HepG2 (cell line): ENCODE measurements at regions not wholly inside any gene's neighbourhood (a gene's known extent, or its start where the extent isn't known, plus 50 kb on each side); places are given as distances from the start of the nearest gene placed in this dataset.

ENCODE experiments used
- ATAC-seq: fragments of 200-7000 bp; cut with Tn5 transposase; 3 replicates; pipeline ENCODE4 v1.9.1; 2020; ENCODE audit warnings: mild to moderate bottlenecking, moderate library complexity
- BruUV-seq: library from RNA; stranded (reverse); fragments of 400-500 nt; replicated peaks from 2 replicates; lab custom pipeline; 2021; lab: Mats Ljungman, UMichigan
- CTCF ChIA-PET: fragments of 300-600 bp; formaldehyde crosslinking; extraction: SDS; loops from one replicate; lab custom pipeline; 2021; ENCODE audit warnings: low total read pairs, inconsistent platforms, low intra/inter-chr PET ratio; lab: Yijun Ruan, JAX
- POLR2A ChIA-PET: fragments of 350-600 bp; sonication (Branson Sonifier 250); formaldehyde crosslinking; loops from one replicate; lab custom pipeline; 2020; ENCODE audit warnings: antibody characterized with exemption, inconsistent platforms; lab: Yijun Ruan, JAX
- DNase-seq: peaks from one replicate; pipeline ENCODE4 v3.0.0-alpha.2; 2015; ENCODE audit warnings: low spot score
- FAIRE-seq: peaks from 3 replicates; lab custom pipeline; 2011; peaks lifted over from hg19 to GRCh38; lab: Jason Lieb, UNC
- H2AFZ ChIP-seq: one replicate; pipeline ENCODE4 v1.6.1; 2011; ENCODE audit warnings: low read length, inconsistent platforms
- H3K27ac ChIP-seq: fragments of 300-600 bp; 3 replicates; pipeline ENCODE4 v1.8.0; 2011; ENCODE audit warnings: mixed run types, mild to moderate bottlenecking, mixed read lengths, low read length, inconsistent platforms; ENCODE audit not compliant: insufficient read depth; ENCODE audit errors: extremely low read length
- H3K27me3 ChIP-seq, 2 experiments: fragments of 200-600 bp in 1 of 2; 2 replicates in 1 of 2; 3 replicates in 1 of 2; pipeline versions ENCODE4 v1.6.0 to v1.8.0; 2011; ENCODE audit warnings: low read length in 2 of 2, mild to moderate bottlenecking in 2 of 2, moderate library complexity in 2 of 2, inconsistent platforms in 1 of 2; ENCODE audit not compliant: insufficient read depth in 2 of 2, control insufficient read depth in 1 of 2
- H3K36me3 ChIP-seq, 2 experiments: fragments of 200-600 bp in 1 of 2; replicated peaks in 1 of 2; 2 replicates in 1 of 2; 3 replicates in 1 of 2; pipeline versions ENCODE4 v1.5.1 to v1.8.0; 2011; ENCODE audit warnings: low read length in 2 of 2, inconsistent platforms in 1 of 2; ENCODE audit not compliant: insufficient read depth in 2 of 2, control insufficient read depth in 1 of 2
- H3K4me1 ChIP-seq: 2 replicates; pipeline ENCODE4 v1.5.1; 2012; ENCODE audit warnings: low read length, inconsistent platforms; ENCODE audit not compliant: insufficient read depth
- H3K4me2 ChIP-seq: 2 replicates; pipeline ENCODE4 v1.6.0; 2011; ENCODE audit warnings: low read depth, low read length, inconsistent platforms
- H3K4me3 ChIP-seq, 3 experiments: fragments of 200-600 bp in 1 of 3; sonication (generic), shearing (Covaris generic) in 1 of 3; replicated peaks in 1 of 3; 2 replicates each; pipeline ENCODE4 v1.5.1; 2011 to 2016; ENCODE audit warnings: low read length in 3 of 3, inconsistent platforms in 2 of 3, low read depth in 2 of 3, mild to moderate bottlenecking in 2 of 3, control low read depth in 1 of 3, mixed read lengths in 1 of 3; ENCODE audit not compliant: insufficient read depth in 1 of 3
- H3K79me2 ChIP-seq: one replicate; pipeline ENCODE4 v1.6.1; 2011; ENCODE audit warnings: low read length, inconsistent platforms; ENCODE audit not compliant: insufficient read depth
- H3K9ac ChIP-seq: 2 replicates; pipeline ENCODE4 v1.6.0; 2011; ENCODE audit warnings: mild to moderate bottlenecking, low read depth, low read length, inconsistent platforms; ENCODE audit not compliant: insufficient read depth
- H3K9me3 ChIP-seq: 2 replicates; pipeline ENCODE4 v1.5.1; 2012; ENCODE audit warnings: mild to moderate bottlenecking, low read length
- H4K20me1 ChIP-seq: 2 replicates; pipeline ENCODE4 v1.6.0; 2011; ENCODE audit warnings: inconsistent platforms, mild to moderate bottlenecking, low read length, moderate library complexity; ENCODE audit not compliant: insufficient read depth
- CTCF ChIP-seq: sonication (generic); formaldehyde crosslinking; IDR thresholded peaks from 2 replicates; pipeline ENCODE4 v1.5.0; 2020; ENCODE audit warnings: mild to moderate bottlenecking, missing genetic modification reagents, moderate library complexity
- REPIN1 ChIP-seq: sonication (generic); formaldehyde crosslinking; IDR thresholded peaks from 2 replicates; pipeline ENCODE4 v1.8.0; 2022; ENCODE audit warnings: missing genetic modification reagents, low read depth, mild to moderate bottlenecking, borderline replicate concordance
- SALL1 ChIP-seq: sonication (generic); formaldehyde crosslinking; IDR thresholded peaks from 2 replicates; pipeline ENCODE4 v1.8.0; 2022; ENCODE audit warnings: mild to moderate bottlenecking, missing genetic modification reagents
- SRSF1 ChIP-seq: fragments of 200-400 bp; formaldehyde crosslinking; optimal IDR thresholded peaks from 2 replicates; pipeline ENCODE3; 2017; ENCODE audit warnings: mild to moderate bottlenecking, low read depth, low read length, moderate library complexity
- STAG1 ChIP-seq: sonication (generic); formaldehyde crosslinking; IDR thresholded peaks from 2 replicates; pipeline ENCODE4 v1.4.0; 2020; ENCODE audit warnings: missing genetic modification reagents
- ZBTB7A ChIP-seq: sonication (generic); formaldehyde crosslinking; IDR thresholded peaks from 2 replicates; pipeline ENCODE4 v1.8.0; 2022; ENCODE audit warnings: mild to moderate bottlenecking, missing genetic modification reagents
- ZMYM4 ChIP-seq: sonication (generic); formaldehyde crosslinking; IDR thresholded peaks from 2 replicates; pipeline ENCODE4 v1.8.1; 2023; ENCODE audit warnings: mild to moderate bottlenecking, missing genetic modification reagents
- WGBS: methylation state at CpG from one replicate; pipeline ENCODE4 v1.1.6; 2017; ENCODE audit warnings: low lambda C conversion rate; 5-methylcytosine and 5-hydroxymethylcytosine counted together
- in situ Hi-C: cut with HindIII; loops from 2 replicates; pipeline ENCODE4 v1.10.0; 2017; ENCODE audit warnings: low pct_unique_long_range_greater_than_20kb; ENCODE audit not compliant: extremely low pct_ligation_motif_present
- intact Hi-C: fragments of 100-400 bp; cut with micrococcal nuclease; formaldehyde crosslinking; loops from one replicate; pipeline ENCODE4 v1.10.0; 2022; ENCODE audit not compliant: unreplicated experiment

DNA sequence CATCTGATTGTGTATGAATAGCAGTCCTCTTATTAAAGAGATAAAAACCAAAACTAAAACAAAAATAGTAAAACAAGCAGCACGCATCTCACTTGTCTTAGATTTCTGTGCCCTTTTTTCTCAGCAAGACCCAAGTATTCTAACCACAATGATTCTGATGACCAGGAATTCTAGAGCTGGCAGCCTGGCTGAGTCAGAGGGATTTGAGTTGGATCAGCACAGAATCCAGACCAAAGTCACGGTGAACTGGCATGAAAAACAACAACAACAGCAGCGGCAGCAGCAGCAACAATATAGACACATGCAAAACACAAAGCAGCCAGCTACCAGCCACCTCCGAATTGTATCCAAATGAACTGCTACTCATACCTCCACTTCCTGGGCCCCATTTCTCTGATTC lies 360.5 kb downstream of the KCNRG start (continued):
- TF ChIP-seq SRSF1 (no peak), ZBTB7A (no peak)

GRCh38 chr13:50376895-50377575 lies 361.8 kb downstream of the KCNRG start:
- DNase-seq = peak; percentile 15
- Histone ChIP-seq H3K4me2 (no peak overlapping the region), H3K36me3 (no peaks in the 10 kb centered on the region), H3K27ac (no peak overlapping the region), H3K79me2 (no peaks in the 10 kb centered on the region), H4K20me1 (no peaks in the 10 kb centered on the region), H3K9me3 (peaks cover 22% of the 10 kb centered on the region), H2AFZ (no peak overlapping the region)
- BruUV-seq = no TSS peak
- FAIRE-seq = no peak
- ChIA-PET CTCF (interaction anchor here (1.7 kb wide), 1 partner anchor 155 kb away, joined by 3 read pairs; no protein-coding TSS in a partner anchor), POLR2A (no interaction called here)
- intact Hi-C loops = no loop called here
- WGBS = 64% methylated on average over 1 of the region's 1 CpG
- TF ChIP-seq STAG1 (CRISPR knock-in tag) (peak; percentile 60), REPIN1 (CRISPR knock-in tag) (no peak), CTCF (CRISPR knock-in tag) (peak; percentile 50), SALL1 (CRISPR knock-in tag) (peak; percentile 18; the same call in 1 of the 2 replicates), ZMYM4 (peak; percentile 15; the same call in 1 of the 2 replicates)
- TF ChIP-seq, all 625 proteins: peak for 4
- ATAC-seq = peak; percentile 83
- peaks cover 17% of the 10 kb centered on the region for H3K4me1 ChIP-seq
- H3K27me3 ChIP-seq = no peaks in the 10 kb centered on the region
- no peak overlapping the region for H3K9ac ChIP-seq
- in situ Hi-C loops = no loop called here
- H3K4me3 ChIP-seq = no peak overlapping the region
